IMR-90 (cell line): ENCODE measurements at regions not wholly inside any gene's neighbourhood (a gene's known extent, or its start where the extent isn't known, plus 50 kb on each side); places are given as distances from the start of the nearest gene placed in this dataset.

ENCODE experiments used
- ATAC-seq: fragments of 200-7000 bp; cut with Tn5 transposase; 2 replicates; pipeline ENCODE4 v1.9.1; 2020; ENCODE audit warnings: low read depth, mild to moderate bottlenecking, moderate library complexity
- BruUV-seq: library from RNA; stranded (reverse); fragments of 400-500 nt; replicated peaks from 2 replicates; lab custom pipeline; 2021; lab: Mats Ljungman, UMichigan
- CTCF ChIA-PET: fragments of 300-600 bp; formaldehyde crosslinking; extraction: SDS; loops from one replicate; lab custom pipeline; 2021; ENCODE audit warnings: antibody characterized with exemption; lab: Yijun Ruan, JAX
- POLR2A ChIA-PET: fragments of 300-600 bp; sonication (Branson Sonifier 250); formaldehyde crosslinking; loops from one replicate; lab custom pipeline; 2022; ENCODE audit warnings: antibody characterized with exemption; ENCODE audit not compliant: unreplicated experiment; lab: Charles Lee
- DNase-seq: peaks from one replicate; pipeline ENCODE4 v3.0.0; 2013
- H2AFZ ChIP-seq: replicated peaks from 2 replicates; pipeline ENCODE3; 2013; ENCODE audit warnings: low read length, mild to moderate bottlenecking; ENCODE audit not compliant: poor library complexity
- H2AK5ac ChIP-seq: 2 replicates; pipeline ENCODE4 v1.6.1; 2013; ENCODE audit warnings: low read depth, low read length, inconsistent platforms
- H2AK9ac ChIP-seq: replicated peaks from 2 replicates; pipeline ENCODE3; 2013; ENCODE audit warnings: mild to moderate bottlenecking, low read depth, low read length, moderate library complexity; ENCODE audit not compliant: poor library complexity
- H2BK120ac ChIP-seq: 2 replicates; pipeline ENCODE4 v1.6.1; 2013; ENCODE audit warnings: low read depth, low read length, inconsistent platforms
- H2BK15ac ChIP-seq: 3 replicates; pipeline ENCODE4 v1.6.1; 2013; ENCODE audit warnings: low read depth, low read length, inconsistent platforms
- H2BK20ac ChIP-seq: 2 replicates; pipeline ENCODE4 v1.6.1; 2013; ENCODE audit warnings: low read depth, mild to moderate bottlenecking, inconsistent platforms, low read length, moderate library complexity
- H2BK5ac ChIP-seq: 2 replicates; pipeline ENCODE4 v1.6.1; 2013; ENCODE audit warnings: mild to moderate bottlenecking, low read depth, low read length, inconsistent platforms; ENCODE audit not compliant: poor library complexity, severe bottlenecking
- H3K14ac ChIP-seq: replicated peaks from 2 replicates; pipeline ENCODE4 v1.6.1; 2013; ENCODE audit warnings: low read depth, low read length, inconsistent platforms
- H3K18ac ChIP-seq: 2 replicates; pipeline ENCODE4 v1.6.1; 2013; ENCODE audit warnings: low read depth, low read length, control low read depth
- H3K23ac ChIP-seq: 2 replicates; pipeline ENCODE4 v1.6.1; 2013; ENCODE audit warnings: low read depth, low read length, inconsistent platforms
- H3K27ac ChIP-seq: 2 replicates; pipeline ENCODE4 v1.5.1; 2013; ENCODE audit warnings: mild to moderate bottlenecking, control low read depth, low read length; ENCODE audit not compliant: insufficient read depth
- H3K27me3 ChIP-seq: 2 replicates; pipeline ENCODE4 v1.6.1; 2013; ENCODE audit warnings: low read length; ENCODE audit not compliant: control insufficient read depth, insufficient read depth
- H3K36me3 ChIP-seq: 2 replicates; pipeline ENCODE4 v1.6.1; 2013; ENCODE audit warnings: low read length, mixed read lengths; ENCODE audit not compliant: control insufficient read depth, insufficient read depth
- H3K4ac ChIP-seq: 2 replicates; pipeline ENCODE4 v1.6.1; 2013; ENCODE audit warnings: low read depth, low read length, inconsistent platforms
- H3K4me1 ChIP-seq: 2 replicates; pipeline ENCODE4 v1.6.1; 2013; ENCODE audit warnings: low read length, mixed read lengths; ENCODE audit not compliant: control insufficient read depth, insufficient read depth
- H3K4me2 ChIP-seq: 2 replicates; pipeline ENCODE4 v1.6.1; 2013; ENCODE audit warnings: low read depth, mild to moderate bottlenecking, control low read depth, low read length, moderate library complexity
- H3K4me3 ChIP-seq: 2 replicates; pipeline ENCODE4 v1.5.1; 2013; ENCODE audit warnings: low read depth, mild to moderate bottlenecking, control low read depth, low read length, moderate library complexity; ENCODE audit not compliant: insufficient read depth
- H3K56ac ChIP-seq: 2 replicates; pipeline ENCODE4 v1.6.1; 2013; ENCODE audit warnings: low read length, inconsistent platforms; ENCODE audit not compliant: insufficient read depth; ENCODE audit errors: extremely low read depth
- H3K79me1 ChIP-seq, 2 experiments: 2 replicates each; pipeline ENCODE4 v1.6.1; 2013; ENCODE audit warnings: low read length in 2 of 2, inconsistent platforms in 1 of 2, low read depth in 1 of 2
- H3K9ac ChIP-seq: 2 replicates; pipeline ENCODE4 v1.6.1; 2013; ENCODE audit warnings: low read depth, low read length, control low read depth
- H3K9me1 ChIP-seq: 2 replicates; pipeline ENCODE4 v1.6.1; 2013; ENCODE audit warnings: low read length, inconsistent platforms; ENCODE audit not compliant: insufficient read depth
- H3K9me3 ChIP-seq: 2 replicates; pipeline ENCODE4 v1.6.1; 2013; ENCODE audit warnings: low read length; ENCODE audit not compliant: control insufficient read depth, insufficient read depth
- H4K20me1 ChIP-seq: 2 replicates; pipeline ENCODE4 v1.6.1; 2013; ENCODE audit warnings: low read length, inconsistent platforms; ENCODE audit not compliant: insufficient read depth
- H4K5ac ChIP-seq: 2 replicates; pipeline ENCODE4 v1.6.1; 2013; ENCODE audit warnings: mild to moderate bottlenecking, low read depth, low read length, control low read depth
- H4K8ac ChIP-seq, 2 experiments: 2 replicates each; pipeline ENCODE4 v1.6.1; 2013; ENCODE audit warnings: low read depth in 2 of 2, low read length in 2 of 2, control low read depth in 1 of 2, inconsistent platforms in 1 of 2
- H4K91ac ChIP-seq: 2 replicates; pipeline ENCODE4 v1.6.1; 2013; ENCODE audit warnings: low read depth, low read length, inconsistent platforms; ENCODE audit not compliant: insufficient read depth
- MAZ ChIP-seq: IDR thresholded peaks from 2 replicates; pipeline ENCODE4 v1.6.1; 2012; ENCODE audit warnings: low read depth, mild to moderate bottlenecking, low read length, improper control_type of control experiment, moderate library complexity, borderline replicate concordance
- WGBS, 2 experiments: methylation state at CpG; one replicate each; pipeline versions ENCODE4 v1.1.5 to v1.1.7; 2013; ENCODE audit warnings: missing lambda C conversion rate in 2 of 2; ENCODE audit not compliant: insufficient read length in 1 of 2; ENCODE audit errors: extremely low coverage in 2 of 2; 5-methylcytosine and 5-hydroxymethylcytosine counted together
- dilution Hi-C: fragments of 300-500 bp; cut with HindIII; formaldehyde crosslinking; loops from one replicate; pipeline ENCODE4 v1.14.3; 2018; ENCODE audit warnings: low sequenced_read_pairs; ENCODE audit not compliant: unreplicated experiment
- in situ Hi-C: fragments of 300-500 bp; cut with MboI; formaldehyde crosslinking; loops from 3 replicates; pipeline ENCODE4 v1.14.3; 2019; ENCODE audit warnings: low sequenced_read_pairs, inconsistent platforms, mixed read lengths
- intact Hi-C: fragments of 100-400 bp; cut with micrococcal nuclease; formaldehyde crosslinking; loops from 2 replicates; pipeline ENCODE4 v1.10.0; 2022

DNA sequence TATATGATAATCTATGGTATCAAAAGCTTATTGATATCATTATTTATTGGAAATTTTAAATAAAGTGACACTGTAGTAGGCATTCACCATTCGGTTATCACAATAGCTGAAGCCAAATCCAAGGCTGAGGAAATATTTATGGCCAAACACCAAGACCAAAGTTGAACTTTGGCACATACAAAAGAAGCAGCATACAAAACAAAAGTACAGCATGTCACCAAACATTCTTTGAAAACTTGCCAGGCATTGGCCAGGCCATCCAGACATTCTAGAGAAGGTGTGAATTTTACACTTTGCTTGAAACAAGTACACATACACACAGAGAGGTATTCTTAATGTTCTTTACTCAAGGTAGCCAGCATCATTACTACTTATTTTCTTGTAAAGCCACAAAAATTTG is 544.4 kb upstream of the CXADR start:
- Histone ChIP-seq H3K23ac (no peak overlapping the region), H3K4me1 (no peaks in the 10 kb centered on the region), H3K9me1 (no peaks in the 10 kb centered on the region), H3K79me1 (no peaks in the 10 kb centered on the region), H2AK5ac (no peak overlapping the region), H2AFZ (no peak overlapping the region), H2BK120ac (no peak overlapping the region), H4K5ac (no peak overlapping the region), H3K36me3 (no peaks in the 10 kb centered on the region), H2BK15ac (no peak overlapping the region), H2AK9ac (no peak overlapping the region), H3K18ac (no peak overlapping the region), H4K20me1 (no peaks in the 10 kb centered on the region), H3K56ac (no peak overlapping the region), H4K8ac (no peak overlapping the region), H3K14ac (no peak overlapping the region), H2BK20ac (no peak overlapping the region), H3K27ac (no peak overlapping the region), H4K91ac (no peak overlapping the region), H3K9me3 (no peaks in the 10 kb centered on the region), H3K4me3 (no peak overlapping the region), H2BK5ac (no peak overlapping the region), H3K4me2 (no peak overlapping the region), H3K27me3 (no peaks in the 10 kb centered on the region), H3K9ac (no peak overlapping the region), H3K4ac (no peak overlapping the region)
- no peak for TF ChIP-seq MAZ
- POLR2A ChIA-PET, result no interaction called here
- intact Hi-C loops, result no loop called here
- no CpG with 5 or more reads among the region's 1 CpG for WGBS, 2 experiments
- dilution Hi-C loops, result no loop called here
- BruUV-seq, result no TSS peak
- DNase-seq, result no peak
- no peak for ATAC-seq
- CTCF ChIA-PET, result no interaction called here
- in situ Hi-C loops, result no loop called here
